ENCODE measurements at regions not wholly inside any gene's neighbourhood (a gene's known extent, or its start where the extent isn't known, plus 50 kb on each side); places are given as distances from the start of the nearest gene placed in this dataset.

GRCh38 chr17:73870068-73870467 is 225.8 kb upstream of the SDK2 start:
- Histone ChIP-seq H2AFZ (ENCODE audit: low read length) (no peak overlapping the region), H2BK5ac (ENCODE audit: low read depth, low read length) (no peak overlapping the region), H4K91ac (replicated peaks; ENCODE audit: insufficient read length, low read length) (no peak overlapping the region), H3K4me1 (replicated peaks in 1 of 4; ENCODE audit: control insufficient read depth in 3 of 4, insufficient read depth in 4 of 4, low read length in 3 of 4) (peaks cover 0 to 2% (median 0%) of the 10 kb centered on the region in 4 experiments; a peak in 2 of 7 replicates), H2BK20ac (ENCODE audit: low read length) (no peak overlapping the region), H2BK120ac (replicated peaks; ENCODE audit: low read depth, low read length) (no peak overlapping the region), H4K20me1 (replicated peaks in 1 of 2; ENCODE audit: control insufficient read depth in 1 of 2, insufficient read depth in 2 of 2, low read length in 2 of 2) (no peaks in the 10 kb centered on the region), H3K23me2 (ENCODE audit: low read depth, low read length) (no peaks in the 10 kb centered on the region; the same call in 1 of the 2 replicates), H3K23ac (ENCODE audit: insufficient read length) (no peak overlapping the region), H2AK5ac (ENCODE audit: low read depth, low read length) (no peak overlapping the region), H3K9me3 (ENCODE audit: insufficient read depth in 2 of 2, low read depth in 1 of 2, low read length in 1 of 2) (no peaks in the 10 kb centered on the region), H3K18ac (ENCODE audit: extremely low read depth, low read length) (no peak overlapping the region), H3K36me3 (ENCODE audit: control insufficient read depth in 2 of 4, insufficient read depth in 4 of 4, low read length in 3 of 4) (no peaks in the 10 kb centered on the region), H3K79me2 (ENCODE audit: control insufficient read depth in 1 of 2, insufficient read depth in 2 of 2, low read length in 2 of 2) (no peaks in the 10 kb centered on the region), H3K4me3 (ENCODE audit: extremely low read depth in 1 of 4, insufficient read depth in 2 of 4, low read depth in 3 of 4, low read length in 4 of 4) (no peak overlapping the region), H3K4ac (replicated peaks; ENCODE audit: insufficient read length, low read depth, low read length) (no peak overlapping the region), H4K5ac (ENCODE audit: insufficient read length, low read depth, low read length) (no peak overlapping the region), H2BK15ac (ENCODE audit: low read length) (no peak overlapping the region), H3K27me3 (replicated peaks in 1 of 4; ENCODE audit: control insufficient read depth in 3 of 4, extremely low read depth in 1 of 4, insufficient read depth in 3 of 4, low read length in 3 of 4) (no peaks in the 10 kb centered on the region; a peak in 1 of 7 replicates), H2BK12ac (ENCODE audit: low read depth, low read length) (no peak overlapping the region), H3K4me2 (ENCODE audit: insufficient read depth in 1 of 2, low read depth in 2 of 2, low read length in 2 of 2) (no peak overlapping the region), H4K8ac (ENCODE audit: extremely low read depth, insufficient read depth, low read length) (no peak overlapping the region), H3K56ac (replicated peaks; ENCODE audit: insufficient read length, low read depth, low read length) (no peak overlapping the region), H3K79me1 (ENCODE audit: low read depth, low read length) (no peaks in the 10 kb centered on the region), H3K27ac (ENCODE audit: low read depth, low read length) (no peak overlapping the region), H3K9ac (replicated peaks in 1 of 4; ENCODE audit: extremely low read depth in 1 of 4, low read depth in 3 of 4, low read length in 3 of 4) (no peak overlapping the region), H3K14ac (ENCODE audit: insufficient read length) (no peak overlapping the region)
- TF ChIP-seq SP4 (IDR thresholded peaks at IDR 0.05; ENCODE audit: low read length): no peak
- TF ChIP-seq CREB1 (IDR thresholded peaks at IDR 0.05): no peak
- TF ChIP-seq ATF2 (IDR thresholded peaks at IDR 0.05; ENCODE audit: low read length): no peak
- no peak for TF ChIP-seq EGR1 (IDR thresholded peaks at IDR 0.05; ENCODE audit: borderline replicate concordance, low read depth, low read length)
- no peak for TF ChIP-seq HDAC6 (IDR thresholded peaks at IDR 0.05; ENCODE audit: low read depth, low read length)
- TF ChIP-seq RXRA (IDR thresholded peaks at IDR 0.05; ENCODE audit: insufficient read depth, low read depth, low read length): no peak
- TF ChIP-seq SIRT6 (IDR thresholded peaks at IDR 0.05; ENCODE audit: low read length): no peak
- no peak for TF ChIP-seq SRF (IDR thresholded peaks at IDR 0.05; ENCODE audit: low read depth, low read length)
- TF ChIP-seq SUZ12 (IDR thresholded peaks at IDR 0.05; ENCODE audit: low read length): no peak
- no peak for TF ChIP-seq TCF12 (IDR thresholded peaks at IDR 0.05; ENCODE audit: low read depth, low read length)
- no peak for TF ChIP-seq RNF2 (IDR thresholded peaks at IDR 0.05; ENCODE audit: borderline replicate concordance, low read depth, low read length, missing control alignments, poor library complexity, severe bottlenecking)
- WGBS, 2 experiments (ENCODE audit: extremely low coverage in 1 of 2, insufficient coverage in 1 of 2, insufficient read length in 1 of 2, insufficient replicate concordance in 2 of 2, low coverage in 1 of 2, low lambda C conversion rate in 2 of 2, missing lambda C conversion rate in 1 of 2): 95 to 100% methylated on average over 1 to 6 of the region's 6 CpGs
- ChIA-PET POLR2A (ENCODE audit: partially characterized antibody) (no interaction called here), CTCF (ENCODE audit: partially characterized antibody) (no interaction called here)
- FAIRE-seq: no peak
- no peak for DNase-seq (ENCODE audit: low read depth in 1 of 2, low spot score in 2 of 2)
